Trophoblast cell (in vitro differentiated cells and primary cell): ENCODE measurements at regions not wholly inside any gene's neighbourhood (a gene's known extent, or its start where the extent isn't known, plus 50 kb on each side); places are given as distances from the start of the nearest gene placed in this dataset.

Source experiments
- DNase-seq, 2 donors: peaks; one replicate each; pipeline ENCODE4 v3.0.0-alpha.2; 2016
- H2AFZ ChIP-seq: 2 replicates; pipeline ENCODE4 v1.6.1; 2013; ENCODE audit warnings: low read length, moderate library complexity, mild to moderate bottlenecking; ENCODE audit not compliant: insufficient read depth, poor library complexity
- H2AK5ac ChIP-seq: 2 replicates; pipeline ENCODE4 v1.6.1; 2013; ENCODE audit warnings: mild to moderate bottlenecking, low read length
- H2BK120ac ChIP-seq: 2 replicates; pipeline ENCODE4 v1.6.1; 2013; ENCODE audit warnings: low read length, mild to moderate bottlenecking, moderate library complexity; ENCODE audit not compliant: insufficient read depth, poor library complexity
- H2BK12ac ChIP-seq: 2 replicates; pipeline ENCODE4 v1.6.1; 2013; ENCODE audit warnings: mild to moderate bottlenecking, low read length, moderate library complexity
- H2BK5ac ChIP-seq: 2 replicates; pipeline ENCODE4 v1.6.1; 2013; ENCODE audit warnings: low read length, low read depth, moderate library complexity, mild to moderate bottlenecking; ENCODE audit not compliant: poor library complexity
- H3K14ac ChIP-seq: 2 replicates; pipeline ENCODE4 v1.6.1; 2013; ENCODE audit warnings: mild to moderate bottlenecking, low read length
- H3K18ac ChIP-seq: 2 replicates; pipeline ENCODE4 v1.6.1; 2013; ENCODE audit warnings: mild to moderate bottlenecking, low read length
- H3K23ac ChIP-seq: 2 replicates; pipeline ENCODE4 v1.6.1; 2013; ENCODE audit warnings: low read length
- H3K27ac ChIP-seq: 2 replicates; pipeline ENCODE4 v1.5.1; 2013; ENCODE audit warnings: low read depth, mild to moderate bottlenecking, inconsistent platforms, low read length, moderate library complexity
- H3K27me3 ChIP-seq: 2 replicates; pipeline ENCODE4 v1.6.1; 2013; ENCODE audit warnings: inconsistent platforms, mild to moderate bottlenecking, low read length, moderate library complexity; ENCODE audit not compliant: insufficient read depth
- H3K36me3 ChIP-seq, 2 experiments: 1 replicate in 1 of 2; 2 replicates in 1 of 2; pipeline ENCODE4 v1.6.1; 2013; ENCODE audit warnings: low read length in 2 of 2, mild to moderate bottlenecking in 2 of 2, moderate library complexity in 1 of 2; ENCODE audit not compliant: insufficient read depth in 2 of 2, control insufficient read depth in 1 of 2
- H3K4ac ChIP-seq: 2 replicates; pipeline ENCODE4 v1.6.1; 2013; ENCODE audit warnings: low read depth, mild to moderate bottlenecking, low read length, moderate library complexity
- H3K4me1 ChIP-seq, 2 experiments: 1 replicate in 1 of 2; 2 replicates in 1 of 2; pipeline ENCODE4 v1.6.1; 2013; ENCODE audit warnings: low read length in 2 of 2, mild to moderate bottlenecking in 2 of 2, moderate library complexity in 1 of 2; ENCODE audit not compliant: insufficient read depth in 2 of 2, control insufficient read depth in 1 of 2
- H3K4me2 ChIP-seq: 2 replicates; pipeline ENCODE4 v1.6.1; 2013; ENCODE audit warnings: inconsistent platforms, mild to moderate bottlenecking, low read length, moderate library complexity
- H3K4me3 ChIP-seq: 2 replicates; pipeline ENCODE4 v1.5.1; 2013; ENCODE audit warnings: mild to moderate bottlenecking, low read depth, low read length, inconsistent platforms
- H3K79me1 ChIP-seq: one replicate; pipeline ENCODE4 v1.6.1; 2013; ENCODE audit warnings: low read length
- H3K79me2 ChIP-seq: 2 replicates; pipeline ENCODE4 v1.6.1; 2013; ENCODE audit warnings: low read length, mild to moderate bottlenecking; ENCODE audit not compliant: control insufficient read depth, insufficient read depth, poor library complexity
- H3K9ac ChIP-seq: 2 replicates; pipeline ENCODE4 v1.6.1; 2013; ENCODE audit warnings: mild to moderate bottlenecking, low read length
- H3K9me3 ChIP-seq: 2 replicates; pipeline ENCODE4 v1.6.1; 2013; ENCODE audit warnings: low read depth, mild to moderate bottlenecking, control low read depth, inconsistent platforms, low read length; ENCODE audit not compliant: insufficient read depth
- H4K12ac ChIP-seq: 2 replicates; pipeline ENCODE4 v1.6.1; 2013; ENCODE audit warnings: low read depth, mild to moderate bottlenecking, low read length, moderate library complexity
- H4K8ac ChIP-seq: 2 replicates; pipeline ENCODE4 v1.6.1; 2013; ENCODE audit warnings: low read depth, mild to moderate bottlenecking, low read length, moderate library complexity
- H4K91ac ChIP-seq: one replicate; pipeline ENCODE4 v1.6.1; 2013; ENCODE audit warnings: low read depth, mild to moderate bottlenecking, low read length, moderate library complexity
- WGBS: extraction: QIAGEN DNeasy Blood & Tissue Kit; methylation state at CpG from one replicate; pipeline ENCODE4 v1.1.7; 2013; ENCODE audit warnings: missing lambda C conversion rate; ENCODE audit not compliant: insufficient read length, insufficient coverage; ENCODE audit errors: extremely low coverage; 5-methylcytosine and 5-hydroxymethylcytosine counted together

- no peak overlapping the region for H2AFZ ChIP-seq
- no peak for DNase-seq
- no peak overlapping the region for H3K4me3 ChIP-seq
- no peaks in the 10 kb centered on the region for H3K9me3 ChIP-seq
- no peak overlapping the region for H3K27ac ChIP-seq
- H3K14ac ChIP-seq: no peak overlapping the region
- H3K27me3 ChIP-seq: no peaks in the 10 kb centered on the region
- no peak overlapping the region for H3K23ac ChIP-seq
- H3K79me1 ChIP-seq: no peaks in the 10 kb centered on the region
- H4K8ac ChIP-seq: no peak overlapping the region
- no peak overlapping the region for H3K4me2 ChIP-seq
- no peak overlapping the region for H3K4ac ChIP-seq
- H2BK120ac ChIP-seq: no peak overlapping the region
- peaks cover 6% of the 10 kb centered on the region in 2 experiments for H3K4me1 ChIP-seq
- no peak overlapping the region for H2AK5ac ChIP-seq
- no peak overlapping the region for H4K12ac ChIP-seq
- no peak overlapping the region for H4K91ac ChIP-seq
- no peaks in the 10 kb centered on the region for H3K36me3 ChIP-seq
- H3K18ac ChIP-seq: no peak overlapping the region
- H2BK5ac ChIP-seq: no peak overlapping the region
- no peak overlapping the region for H2BK12ac ChIP-seq
- H3K9ac ChIP-seq: no peak overlapping the region
- no peaks in the 10 kb centered on the region for H3K79me2 ChIP-seq
Observed at GRCh38 chr20:40232756-40233155, 456.3 kb downstream of the MAFB start.

GRCh38 chr20:40232273-40232672, 456.8 kb downstream of the MAFB start:
- Histone ChIP-seq H2AK5ac (no peak overlapping the region), H2BK12ac (no peak overlapping the region), H3K18ac (no peak overlapping the region), H3K9me3 (no peaks in the 10 kb centered on the region), H3K36me3 (no peaks in the 10 kb centered on the region), H3K79me2 (no peaks in the 10 kb centered on the region), H3K4me3 (no peak overlapping the region), H2BK120ac (no peak overlapping the region), H2AFZ (no peak overlapping the region), H3K4me1 (peaks cover 6% of the 10 kb centered on the region in 2 experiments), H4K12ac (no peak overlapping the region), H3K14ac (no peak overlapping the region), H3K4me2 (no peak overlapping the region), H3K23ac (no peak overlapping the region), H2BK5ac (no peak overlapping the region), H3K79me1 (no peaks in the 10 kb centered on the region), H3K27me3 (no peaks in the 10 kb centered on the region), H4K8ac (no peak overlapping the region), H4K91ac (no peak overlapping the region), H3K9ac (no peak overlapping the region), H3K4ac (no peak overlapping the region), H3K27ac (no peak overlapping the region)
- WGBS: no CpG with 5 or more reads among the region's 1 CpG
- DNase-seq: no peak

GRCh38 chr20:40230486-40230885, 458.6 kb downstream of the MAFB start:
- no peak overlapping the region for H2BK120ac ChIP-seq
- H3K79me1 ChIP-seq: no peaks in the 10 kb centered on the region
- no peaks in the 10 kb centered on the region for H3K36me3 ChIP-seq
- H3K27ac ChIP-seq: no peak overlapping the region
- no peak overlapping the region for H2BK5ac ChIP-seq
- DNase-seq: no peak
- no peak overlapping the region for H3K9ac ChIP-seq
- no peaks in the 10 kb centered on the region for H3K27me3 ChIP-seq
- H3K18ac ChIP-seq: no peak overlapping the region
- no peak overlapping the region for H3K23ac ChIP-seq
- no peaks in the 10 kb centered on the region for H3K79me2 ChIP-seq
- no peak overlapping the region for H2BK12ac ChIP-seq
- H4K91ac ChIP-seq: no peak overlapping the region
- H4K12ac ChIP-seq: no peak overlapping the region
- no peak overlapping the region for H3K4me3 ChIP-seq
- H3K4me1 ChIP-seq: peaks cover 6% of the 10 kb centered on the region in 2 experiments
- no peak overlapping the region for H3K14ac ChIP-seq
- no peaks in the 10 kb centered on the region for H3K9me3 ChIP-seq
- H2AK5ac ChIP-seq: no peak overlapping the region
- no peak overlapping the region for H2AFZ ChIP-seq
- no peak overlapping the region for H3K4ac ChIP-seq
- H4K8ac ChIP-seq: no peak overlapping the region
- no peak overlapping the region for H3K4me2 ChIP-seq

- H3K18ac ChIP-seq: no peak overlapping the region
- H3K27ac ChIP-seq: no peak overlapping the region
- H3K9me3 ChIP-seq: no peaks in the 10 kb centered on the region
- no peak overlapping the region for H4K12ac ChIP-seq
- no peaks in the 10 kb centered on the region for H3K36me3 ChIP-seq
- no peak overlapping the region for H4K91ac ChIP-seq
- H2AFZ ChIP-seq: no peak overlapping the region
- no peak overlapping the region for H2AK5ac ChIP-seq
- WGBS: no CpG with 5 or more reads among the region's 2 CpGs
- no peak overlapping the region for H3K4me3 ChIP-seq
- no peak overlapping the region for H3K23ac ChIP-seq
- H3K14ac ChIP-seq: no peak overlapping the region
- no peak overlapping the region for H2BK5ac ChIP-seq
- no peaks in the 10 kb centered on the region for H3K79me2 ChIP-seq
- no peak overlapping the region for H3K9ac ChIP-seq
- H3K27me3 ChIP-seq: no peaks in the 10 kb centered on the region
- H4K8ac ChIP-seq: no peak overlapping the region
- no peak overlapping the region for H2BK12ac ChIP-seq
- H3K4ac ChIP-seq: no peak overlapping the region
- H3K4me2 ChIP-seq: no peak overlapping the region
- no peaks in the 10 kb centered on the region for H3K79me1 ChIP-seq
- H3K4me1 ChIP-seq: peaks cover 3 to 9% of the 10 kb centered on the region in 2 experiments
- no peak overlapping the region for H2BK120ac ChIP-seq
- no peak for DNase-seq
Observed at GRCh38 chr20:40225596-40225995, 463.4 kb downstream of the MAFB start.

- Histone ChIP-seq H3K4me2 (no peak overlapping the region), H4K91ac (no peak overlapping the region), H3K4me1 (peaks cover 3 to 9% of the 10 kb centered on the region in 2 experiments), H3K23ac (no peak overlapping the region), H2BK12ac (no peak overlapping the region), H3K36me3 (no peaks in the 10 kb centered on the region), H4K8ac (no peak overlapping the region), H3K18ac (no peak overlapping the region), H4K12ac (no peak overlapping the region), H2BK5ac (no peak overlapping the region), H3K14ac (no peak overlapping the region), H3K27ac (no peak overlapping the region), H3K79me2 (no peaks in the 10 kb centered on the region), H2BK120ac (no peak overlapping the region), H3K9ac (no peak overlapping the region), H2AFZ (no peak overlapping the region), H3K4ac (no peak overlapping the region), H3K79me1 (no peaks in the 10 kb centered on the region), H3K27me3 (no peaks in the 10 kb centered on the region), H3K9me3 (no peaks in the 10 kb centered on the region), H2AK5ac (no peak overlapping the region), H3K4me3 (no peak overlapping the region)
- no CpG with 5 or more reads among the region's 3 CpGs for WGBS
- DNase-seq: no peak
Observed at GRCh38 chr20:40223810-40224209, 465.2 kb downstream of the MAFB start.
